ENCODE measurements at regions not wholly inside any gene's neighbourhood (a gene's known extent, or its start where the extent isn't known, plus 50 kb on each side); places are given as distances from the start of the nearest gene placed in this dataset.

DNA sequence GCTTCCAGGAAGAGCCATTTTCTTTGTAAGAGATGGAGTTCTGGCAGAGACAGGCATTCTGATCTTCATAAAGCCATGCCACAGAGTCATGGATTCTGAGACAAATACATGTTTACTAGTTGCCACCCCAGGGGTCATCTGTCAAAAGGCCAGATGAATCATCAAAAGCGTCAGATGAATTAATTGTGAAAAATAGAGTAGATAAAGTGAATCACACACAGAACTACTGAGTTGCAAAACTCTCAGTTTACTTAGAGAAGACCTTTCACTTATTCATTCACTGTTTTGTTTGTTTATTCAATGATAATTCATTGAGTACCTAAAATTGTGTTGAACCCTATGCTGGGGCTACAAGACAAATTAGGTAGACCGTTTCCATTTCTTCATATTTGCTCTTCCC lies 157.7 kb upstream of the SERPINE2 start:
- TF ChIP-seq POU2F2 (IDR thresholded peaks at IDR 0.05; ENCODE audit: low read depth, low read length) (no peak), TAF1 (IDR thresholded peaks at IDR 0.05; ENCODE audit: low read depth, low read length) (no peak), POLR2A (IDR thresholded peaks at IDR 0.05; ENCODE audit: low read depth, low read length) (no peak), POLR2AphosphoS5 (IDR thresholded peaks at IDR 0.05; ENCODE audit: low read depth, low read length) (no peak), PAX5 (IDR thresholded peaks at IDR 0.05; ENCODE audit: insufficient read depth, low read length, severe bottlenecking) (no peak)
